SW480 (cell line): ENCODE measurements at regions not wholly inside any gene's neighbourhood (a gene's known extent, or its start where the extent isn't known, plus 50 kb on each side); places are given as distances from the start of the nearest gene placed in this dataset.

Source experiments
- DNase-seq: peaks from one replicate; pipeline ENCODE4 v3.0.0-alpha.2; 2016; ENCODE audit warnings: low spot score

DNA sequence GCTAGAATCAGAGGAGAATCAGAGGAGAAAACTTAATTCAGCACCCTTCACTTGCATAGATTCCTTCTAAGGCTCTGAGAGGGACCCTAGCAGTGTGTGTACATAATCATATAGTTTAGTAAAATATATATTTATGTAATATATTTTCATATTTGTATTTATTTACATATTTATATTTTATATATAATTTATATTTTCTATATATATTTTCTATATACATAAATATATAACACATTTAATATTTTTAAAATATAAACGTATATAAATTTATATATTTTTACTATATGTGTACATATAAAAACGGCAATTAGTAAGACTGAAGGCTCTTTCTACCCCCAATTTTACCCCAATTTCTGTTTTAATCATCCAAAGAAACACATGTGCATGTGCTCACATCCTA, 80.3 kb downstream of the NXPE2 start:
- no peak for DNase-seq

DNA sequence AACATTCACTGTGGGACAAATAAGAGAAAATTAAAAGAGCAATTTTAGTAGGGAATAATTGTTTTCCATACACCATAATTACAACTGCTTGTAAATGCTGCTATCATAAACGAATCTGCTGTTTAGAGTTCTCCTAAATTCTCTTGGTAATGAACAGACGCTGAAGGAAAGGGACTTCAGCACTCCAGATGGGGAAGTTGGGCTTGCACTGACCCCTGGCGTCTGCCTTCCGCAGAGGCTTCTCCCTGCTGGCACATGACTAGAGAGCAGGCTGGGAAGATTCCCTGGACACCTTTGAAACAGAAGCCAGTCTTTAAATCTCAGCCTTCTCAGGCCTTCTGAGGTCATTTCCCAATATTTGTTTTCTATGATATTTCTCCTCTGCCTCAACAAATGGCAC, 84.1 kb downstream of the NXPE2 start:
- peak; percentile 61 for DNase-seq

DNA sequence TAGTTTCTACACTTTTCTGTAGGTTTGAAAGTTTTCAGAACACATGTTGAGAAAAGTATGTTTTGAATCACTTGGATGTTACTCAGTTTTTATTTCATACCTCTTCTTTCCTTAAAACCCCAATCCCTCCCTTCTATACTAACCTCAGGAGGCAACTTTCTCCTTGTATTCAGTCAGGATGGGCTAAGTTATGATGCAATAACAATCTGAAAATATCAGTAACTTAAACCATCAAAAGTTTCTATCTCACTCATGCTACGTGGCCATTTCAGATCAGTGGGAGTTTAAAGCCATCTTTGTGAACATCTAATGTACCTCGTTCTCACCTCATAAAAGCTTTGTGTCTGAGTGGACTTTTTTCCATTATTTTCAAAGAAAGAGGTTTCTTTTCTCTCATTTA, 86.2 kb downstream of the NXPE2 start:
- DNase-seq = no peak

DNA sequence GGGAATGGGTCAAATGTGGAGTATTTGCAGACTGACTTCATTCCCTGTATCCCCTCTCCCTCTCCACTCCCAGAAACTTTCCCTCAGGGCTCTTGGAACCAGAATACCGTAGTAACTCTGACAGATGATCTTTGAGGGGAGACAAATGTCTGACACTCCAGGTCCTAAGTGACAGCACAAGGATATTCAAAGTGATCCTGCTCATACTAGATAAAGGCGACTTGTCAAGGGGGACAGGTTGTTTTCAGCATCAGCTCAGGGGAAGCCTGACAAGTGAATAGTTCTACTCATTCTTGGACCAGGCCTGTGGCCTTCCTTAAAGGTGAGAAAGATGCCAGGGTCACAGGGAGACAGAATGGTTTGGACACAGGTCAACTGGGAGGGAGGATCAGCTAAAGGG, 92.8 kb downstream of the NXPE2 start:
- DNase-seq = no peak

DNA sequence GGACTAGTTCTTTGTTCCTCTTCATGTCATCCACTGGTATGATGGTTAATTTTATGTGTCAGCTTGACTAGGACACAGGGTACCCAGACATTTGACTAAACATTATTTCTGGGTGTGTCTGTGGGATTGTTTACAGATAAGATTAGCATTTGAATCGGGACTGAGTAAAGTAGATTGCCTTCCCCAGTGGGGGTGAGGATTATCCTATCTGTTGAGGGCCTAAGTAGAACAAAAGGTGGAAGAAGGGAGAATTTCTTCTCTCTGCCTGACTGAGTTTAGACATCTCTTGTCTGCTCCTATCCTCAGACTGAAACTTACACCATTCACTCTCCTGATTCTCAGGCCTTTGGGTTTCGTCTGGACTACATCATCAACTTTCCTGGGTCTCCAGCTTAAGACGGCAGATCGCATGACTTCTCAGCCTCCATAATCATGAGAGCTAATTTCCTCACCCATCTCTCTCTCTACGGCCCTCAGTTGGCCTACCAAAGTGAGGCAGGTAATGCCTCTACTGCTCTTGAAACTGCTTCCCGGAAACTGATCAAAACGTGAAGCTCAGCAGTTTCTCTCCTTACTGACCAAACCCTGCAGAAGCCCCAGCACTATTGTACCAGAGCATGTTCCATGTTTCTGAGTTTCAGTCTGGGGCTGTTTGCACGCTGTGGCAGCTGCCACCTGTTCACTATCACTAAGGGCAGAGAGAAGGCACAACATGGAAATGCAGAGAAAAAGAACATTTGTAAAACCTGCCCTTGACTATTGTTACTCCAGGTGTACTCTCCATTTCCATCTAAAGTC, 95.4 kb downstream of the NXPE2 start:
- DNase-seq = no peak

DNA sequence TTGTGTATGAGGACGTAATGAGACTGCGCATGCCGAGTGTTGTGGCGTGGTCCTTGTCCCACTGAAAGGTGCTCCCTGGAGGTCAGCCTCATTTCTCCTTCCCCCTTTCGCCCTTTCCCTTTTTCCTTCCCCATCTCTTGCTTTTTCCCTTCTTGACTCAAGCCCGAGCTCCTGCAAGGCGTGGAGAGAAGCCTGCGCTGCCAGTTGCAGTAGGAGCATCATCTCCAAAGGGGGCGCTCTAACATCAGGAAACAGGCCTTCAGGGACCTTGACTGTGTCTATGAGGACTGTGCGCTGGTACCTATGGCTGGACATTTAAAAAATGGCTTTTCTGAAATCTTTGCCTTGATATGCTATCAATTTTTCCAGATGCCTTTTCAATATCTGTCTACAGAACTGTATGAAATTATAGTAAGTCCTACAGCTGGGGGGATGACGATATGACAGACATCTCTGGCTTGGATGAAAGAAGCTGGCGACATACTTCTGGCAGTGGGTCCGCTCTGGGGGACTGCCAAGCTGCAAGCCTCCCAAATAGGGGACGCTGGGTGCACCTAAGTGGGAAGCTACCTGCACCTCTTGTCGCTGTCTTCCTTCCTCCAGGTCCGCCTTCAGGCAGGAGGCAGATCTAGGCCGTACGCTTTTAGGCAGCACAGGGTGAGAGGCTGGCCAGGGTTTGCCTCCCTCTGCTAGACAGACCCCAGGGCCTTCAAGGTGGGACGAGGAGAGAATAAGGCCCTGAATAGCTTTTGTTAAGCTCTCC, 96.5 kb downstream of the NXPE2 start:
- peak; percentile 40 for DNase-seq

DNA sequence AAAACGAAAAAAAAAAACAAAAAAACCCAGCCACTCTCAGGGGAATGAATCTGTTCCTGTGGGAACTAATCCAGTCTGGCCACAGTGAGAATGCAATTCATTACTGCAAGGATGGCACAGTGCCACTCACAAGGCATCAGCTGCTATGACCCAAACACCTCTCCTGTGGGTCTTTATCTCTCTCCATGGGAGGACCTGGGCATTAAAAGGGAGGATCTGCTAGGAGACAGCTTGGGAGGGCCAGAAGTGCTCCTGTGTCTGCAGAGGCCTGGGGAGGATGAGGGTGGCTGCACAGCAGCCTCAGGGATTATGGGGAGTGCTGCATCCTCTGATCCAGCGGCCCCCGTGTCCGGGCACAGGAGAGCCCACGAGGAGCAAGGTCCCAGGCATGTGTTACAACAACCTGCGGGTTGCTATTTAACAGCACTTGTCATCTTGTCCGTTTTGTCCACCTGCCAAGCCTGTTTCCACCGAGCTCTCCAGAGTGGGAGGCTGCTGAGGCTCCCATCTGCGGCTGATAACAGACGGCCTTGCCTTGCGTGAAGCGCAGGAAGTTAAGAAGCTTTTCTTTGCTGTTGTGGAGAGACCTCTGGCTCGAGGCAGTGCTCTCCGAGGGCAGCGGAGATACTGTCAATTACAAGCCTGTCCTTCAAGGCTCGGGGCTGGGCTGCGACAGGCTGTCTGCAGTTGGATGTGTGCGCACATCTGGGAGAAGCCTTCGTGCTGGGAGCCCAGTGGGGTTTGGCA, 97.7 kb downstream of the NXPE2 start:
- no peak for DNase-seq

DNA sequence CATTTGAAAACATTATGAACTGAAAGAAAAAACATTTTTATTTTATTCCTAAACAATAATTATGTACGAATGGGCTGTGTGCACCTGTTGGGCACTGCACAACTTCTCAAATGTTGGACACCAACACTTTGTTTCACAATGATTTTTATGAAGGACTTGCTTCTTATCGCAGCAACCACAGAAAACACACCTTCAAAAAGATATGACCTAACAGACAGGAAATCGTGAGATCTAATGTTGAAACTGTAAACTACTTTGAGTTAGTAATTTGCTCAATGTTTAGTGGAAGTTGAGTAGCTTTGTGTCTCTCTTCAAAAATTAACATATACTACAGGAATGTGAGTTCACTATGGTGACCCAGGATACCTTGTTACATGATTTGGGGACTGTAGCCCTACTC, 98.6 kb downstream of the NXPE2 start:
- DNase-seq = no peak

DNA sequence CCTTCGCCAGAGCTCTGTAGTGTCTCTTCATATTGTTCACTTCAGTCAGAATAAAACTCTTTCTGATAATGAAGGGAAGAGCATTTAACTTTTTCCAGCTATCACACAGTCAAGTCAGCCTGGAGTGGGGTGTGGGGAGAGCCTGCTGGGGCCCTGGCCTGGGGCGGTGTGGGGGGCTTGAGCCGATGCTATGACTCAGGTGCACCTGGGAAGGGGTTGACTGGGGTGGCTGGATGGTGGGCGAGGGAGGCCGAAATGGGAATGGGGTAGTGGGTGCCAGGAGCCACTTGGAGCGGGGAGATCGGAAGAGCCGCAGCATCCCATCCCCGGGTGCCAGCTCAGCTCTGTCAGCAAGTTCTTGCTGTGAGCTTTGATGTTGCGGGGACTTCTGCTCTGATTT, 100.9 kb downstream of the NXPE2 start:
- no peak for DNase-seq

DNA sequence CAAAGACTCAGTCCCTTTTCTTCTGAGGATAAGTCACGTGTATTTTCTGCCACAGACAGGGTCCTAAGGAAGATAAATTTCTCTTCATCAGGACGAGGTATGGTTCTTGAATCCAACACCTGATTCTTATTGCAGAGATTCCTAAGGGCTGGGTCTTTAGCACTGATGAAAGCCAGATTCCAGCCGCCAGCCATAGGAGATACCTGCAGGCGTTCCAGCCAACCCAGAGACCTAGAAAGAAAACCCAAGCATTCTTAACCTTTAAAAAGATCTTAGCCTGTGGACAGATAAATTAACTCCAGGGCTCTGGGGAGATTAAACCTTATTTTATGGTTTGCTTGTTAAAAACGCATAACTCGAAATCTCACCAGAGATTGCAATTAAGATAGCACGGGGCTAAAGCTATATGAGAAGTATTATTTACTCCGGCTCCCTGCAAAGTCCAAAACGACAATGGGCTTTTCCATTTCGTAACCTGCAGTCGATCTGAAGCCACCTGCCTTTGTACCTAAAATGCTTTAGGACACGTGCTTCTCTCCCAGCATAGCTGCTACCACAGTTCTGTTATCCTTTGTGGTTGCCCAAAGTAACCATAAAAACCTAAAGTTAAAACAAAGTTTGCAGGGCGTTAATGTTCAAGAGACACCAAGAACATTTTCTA, 104.5 kb downstream of the NXPE2 start:
- DNase-seq = no peak

DNA sequence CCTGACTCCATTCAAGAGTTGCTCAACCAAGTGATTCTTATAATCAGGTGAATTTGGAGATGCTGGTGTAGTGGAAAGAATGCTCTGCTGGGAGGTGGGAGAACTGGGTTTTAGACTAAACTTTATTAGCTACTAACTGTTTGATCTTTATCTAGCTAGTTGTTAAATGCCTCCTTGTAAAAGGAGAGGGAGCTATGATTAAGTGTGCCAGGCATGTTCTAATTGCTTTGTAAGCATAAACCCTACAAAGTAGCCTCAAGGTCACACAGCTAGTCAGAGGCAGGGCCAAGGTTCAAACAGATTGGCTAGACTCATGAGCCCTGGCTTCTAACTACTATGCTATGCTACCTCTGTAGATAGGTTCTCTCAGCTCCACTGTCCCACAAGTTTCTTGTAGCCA, 105.5 kb downstream of the NXPE2 start:
- no peak for DNase-seq

DNA sequence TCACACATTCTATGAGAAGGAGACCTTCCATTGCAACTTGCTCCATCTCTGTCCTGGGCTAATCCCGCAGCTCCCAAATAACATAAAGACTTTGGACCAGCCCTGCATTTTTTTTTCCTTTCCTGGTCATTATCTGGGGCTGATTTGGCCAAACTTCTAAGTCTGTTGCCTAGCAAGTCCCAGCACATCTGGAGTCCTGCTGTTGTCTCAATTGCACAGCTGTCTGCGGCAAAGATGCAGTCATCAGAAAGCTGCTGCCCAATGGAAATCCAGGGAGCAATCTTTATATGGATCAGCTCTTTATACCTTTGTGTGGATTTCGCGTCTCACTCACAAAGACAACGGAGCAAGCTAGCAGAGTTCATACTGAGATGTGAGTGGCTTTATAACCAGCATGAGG, 105.9 kb downstream of the NXPE2 start:
- no peak for DNase-seq

DNA sequence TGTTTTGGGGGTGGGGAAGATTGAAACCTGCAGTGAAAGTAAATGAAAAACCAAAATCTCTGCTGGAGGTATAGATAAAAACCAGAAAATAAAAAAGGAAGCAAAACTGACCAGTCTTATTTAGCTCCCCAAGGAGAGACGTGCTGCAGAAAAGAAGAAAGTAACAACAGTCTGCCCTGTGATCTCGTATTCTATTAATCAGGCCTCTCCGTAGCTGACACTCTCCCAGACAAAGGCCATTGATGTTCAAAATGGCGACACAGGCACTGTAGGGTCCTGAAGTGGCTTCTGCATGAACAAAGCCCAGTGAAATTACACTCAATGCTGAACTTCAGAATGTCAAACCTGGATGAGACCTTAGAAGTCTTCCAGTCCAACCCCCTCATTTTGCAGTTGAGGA, 106.6 kb downstream of the NXPE2 start:
- DNase-seq = no peak

DNA sequence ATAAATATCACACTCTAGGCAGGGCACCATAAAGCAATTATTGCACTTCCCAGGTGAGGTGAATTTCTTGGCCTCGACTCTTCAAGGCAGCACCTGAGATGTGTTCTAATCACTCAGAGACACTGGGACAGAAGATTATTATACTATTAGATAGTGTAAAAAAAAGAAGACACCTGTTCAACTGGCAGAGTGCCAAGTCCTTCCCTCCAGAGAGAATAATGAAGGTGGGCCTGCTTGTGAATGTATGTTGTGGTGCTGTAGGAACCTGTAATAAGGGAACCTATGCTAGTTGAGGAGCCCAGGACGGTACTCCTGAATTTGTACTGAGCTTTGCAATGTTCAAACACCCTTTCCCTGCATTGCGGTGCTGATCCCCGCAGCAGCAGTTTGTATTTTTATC, 107.5 kb downstream of the NXPE2 start:
- DNase-seq = no peak

DNA sequence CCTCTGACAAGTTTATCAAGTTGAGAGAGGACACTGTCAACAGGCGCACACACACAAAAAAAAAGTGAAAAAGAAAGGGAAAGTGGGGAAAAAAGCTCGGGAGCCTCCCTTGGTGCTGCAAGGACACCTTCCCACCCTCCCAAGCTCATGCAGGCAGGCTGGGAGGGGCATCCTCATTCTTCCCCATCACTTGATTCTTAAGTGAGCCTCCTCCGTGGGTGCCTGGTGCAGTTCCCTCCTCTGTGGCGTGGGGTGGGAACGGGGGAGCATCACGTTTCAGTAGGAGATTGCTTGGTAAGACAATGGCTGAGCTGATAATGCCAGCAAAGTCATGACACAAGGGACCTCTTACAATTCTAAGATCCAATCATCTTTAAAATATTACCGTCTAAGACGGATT, 108.8 kb downstream of the NXPE2 start:
- DNase-seq = no peak

DNA sequence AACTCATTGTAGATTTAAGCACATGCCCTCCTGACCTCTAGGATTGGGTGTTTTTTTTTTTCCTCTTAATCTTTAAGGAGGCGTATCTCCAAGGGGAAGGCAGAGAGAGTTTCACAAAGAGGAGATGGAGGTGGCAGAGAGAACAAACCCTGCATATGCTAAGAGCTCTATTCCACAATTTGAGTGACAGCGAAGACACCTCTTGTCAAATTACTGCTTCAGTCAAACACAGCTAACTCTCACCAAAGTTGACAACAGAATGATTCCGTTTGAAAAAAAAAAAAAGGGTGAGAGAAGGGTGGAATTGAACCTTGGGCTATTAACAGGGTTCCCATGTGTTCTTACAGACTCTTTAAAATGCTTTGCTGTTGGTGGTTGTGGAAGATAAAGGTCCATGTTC, 112.6 kb downstream of the NXPE2 start:
- no peak for DNase-seq

DNA sequence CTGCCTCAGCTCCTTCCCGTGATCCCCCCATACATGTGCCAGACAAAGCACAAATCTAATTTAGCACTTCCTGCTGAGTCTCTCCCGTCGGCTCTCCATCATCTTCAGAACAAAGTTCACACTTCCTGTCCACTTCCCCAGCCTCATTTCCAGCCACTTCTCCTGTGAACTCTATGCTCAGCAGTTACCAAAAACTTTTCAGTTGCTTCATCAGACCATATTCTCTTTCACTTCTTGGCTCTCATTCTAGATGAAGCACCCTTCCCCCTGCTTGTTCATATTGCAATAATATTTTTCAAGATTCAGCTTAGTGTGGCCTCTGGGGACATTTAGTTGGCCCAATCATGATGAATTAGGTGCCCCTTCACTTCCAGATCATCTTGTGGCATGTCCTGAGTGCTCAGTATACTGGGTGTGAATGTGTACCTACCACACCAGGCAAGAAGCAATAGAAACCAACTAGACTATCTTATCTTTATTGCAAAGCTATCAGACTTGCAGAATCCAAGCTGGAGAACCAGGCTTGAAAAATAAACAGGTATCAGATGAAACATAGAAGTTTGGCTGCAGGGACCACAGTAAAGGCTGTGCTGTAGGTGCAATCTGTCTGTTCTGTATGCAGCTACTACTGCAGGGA, 115.8 kb downstream of the NXPE2 start:
- DNase-seq = no peak

DNA sequence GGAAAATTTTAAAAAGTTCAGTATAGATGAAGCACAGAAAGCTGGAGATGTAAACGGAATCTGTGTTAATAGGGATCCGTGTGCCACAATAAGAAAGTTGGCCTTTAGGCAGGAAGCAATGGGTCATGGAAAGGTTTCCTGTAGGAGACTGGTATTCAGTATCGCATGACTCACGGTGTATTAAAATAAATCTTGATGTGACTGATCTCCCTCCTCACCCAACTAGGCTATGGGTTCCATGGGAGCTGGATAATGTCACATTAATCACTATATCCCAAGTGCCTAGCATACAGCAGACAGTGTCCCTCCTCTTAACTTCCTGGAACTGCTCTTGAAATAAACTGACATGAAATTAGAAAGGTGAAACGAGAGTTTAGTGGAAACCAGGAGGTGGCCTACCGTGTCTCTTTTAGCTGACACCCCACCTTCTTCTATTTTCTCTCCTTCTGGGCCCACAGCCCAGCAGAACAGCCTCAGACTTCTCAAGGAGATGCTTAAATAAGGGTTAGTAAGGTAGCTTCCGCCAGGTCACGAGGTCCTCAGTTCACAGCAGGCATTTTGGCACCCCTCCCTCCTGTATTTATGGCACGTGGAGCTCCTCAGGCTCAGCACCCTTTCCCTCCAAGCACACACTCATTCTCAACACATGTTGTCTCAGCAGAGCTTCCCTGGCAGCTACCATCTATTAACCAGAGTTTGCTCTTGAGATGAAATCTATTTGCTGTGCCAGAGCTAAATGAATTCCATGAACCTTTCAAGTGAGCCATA, 118.8 kb downstream of the NXPE2 start:
- DNase-seq = no peak

DNA sequence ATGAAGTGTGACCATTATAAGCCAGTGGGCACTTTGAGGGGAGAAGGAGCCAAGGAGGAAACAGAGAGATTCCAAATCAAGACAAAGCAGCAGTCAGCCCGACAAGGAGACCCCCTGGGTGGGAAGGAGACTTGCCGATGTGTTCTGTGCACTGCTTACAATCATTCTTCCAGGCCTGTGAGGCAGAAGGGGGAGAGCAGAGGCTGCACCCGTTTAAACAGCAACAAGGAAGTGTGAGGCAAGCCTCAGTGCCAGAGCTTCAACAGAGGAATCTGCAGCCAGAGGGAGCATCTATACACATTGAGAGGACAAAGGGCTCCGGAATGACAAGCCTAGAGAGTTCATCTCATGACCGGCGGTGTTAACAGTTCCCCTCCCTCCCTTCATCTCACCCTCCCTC, 121.1 kb downstream of the NXPE2 start:
- DNase-seq = peak; percentile 8

DNA sequence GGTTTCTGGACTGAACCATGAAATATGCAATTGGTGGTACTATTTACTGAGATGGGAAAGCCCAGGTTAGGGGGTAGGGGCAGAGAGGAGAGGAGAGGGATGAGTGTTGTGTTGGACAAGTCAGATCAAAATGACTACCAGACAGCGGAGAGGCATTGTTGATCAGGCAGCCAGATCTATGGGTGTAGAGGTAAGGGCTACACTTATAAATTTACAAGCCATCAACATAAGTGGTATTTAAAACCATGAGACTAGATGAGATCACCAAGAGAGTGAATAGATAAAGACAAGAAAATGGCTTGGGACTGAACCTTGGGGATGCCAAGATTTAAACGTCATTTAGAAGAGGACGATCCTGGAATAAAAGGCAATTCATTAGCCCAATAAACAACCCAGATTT, 123.4 kb downstream of the NXPE2 start:
- DNase-seq = no peak

DNA sequence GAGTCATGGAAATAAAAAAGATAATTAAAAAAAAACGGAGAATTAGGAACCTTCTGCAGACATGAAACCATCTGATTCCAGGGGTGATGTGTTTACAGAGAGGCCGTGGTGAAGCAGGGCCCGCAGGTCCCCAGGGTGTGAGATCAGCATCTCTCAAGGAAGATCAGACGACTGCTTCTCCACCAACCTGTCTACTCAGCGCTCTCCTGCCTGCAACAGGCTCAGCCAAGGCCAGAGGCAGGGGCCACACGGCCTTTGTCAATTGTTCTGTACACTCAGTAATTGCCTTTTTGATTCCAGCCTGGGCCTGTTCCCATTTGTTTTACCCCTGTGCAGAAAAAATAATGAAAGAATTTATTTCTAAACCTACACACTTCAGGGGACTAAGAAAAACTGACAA, 124.6 kb downstream of the NXPE2 start:
- DNase-seq = no peak
